GM18867 (cell line): ENCODE measurements at regions not wholly inside any gene's neighbourhood (a gene's known extent, or its start where the extent isn't known, plus 50 kb on each side); places are given as distances from the start of the nearest gene placed in this dataset.

Source experiments
- ATAC-seq: cut with Tn5 transposase; IDR thresholded peaks from one replicate; pipeline ENCODE4 v1.9.1; 2021; ENCODE audit warnings: mild to moderate bottlenecking, moderate library complexity; ENCODE audit not compliant: unreplicated experiment

DNA sequence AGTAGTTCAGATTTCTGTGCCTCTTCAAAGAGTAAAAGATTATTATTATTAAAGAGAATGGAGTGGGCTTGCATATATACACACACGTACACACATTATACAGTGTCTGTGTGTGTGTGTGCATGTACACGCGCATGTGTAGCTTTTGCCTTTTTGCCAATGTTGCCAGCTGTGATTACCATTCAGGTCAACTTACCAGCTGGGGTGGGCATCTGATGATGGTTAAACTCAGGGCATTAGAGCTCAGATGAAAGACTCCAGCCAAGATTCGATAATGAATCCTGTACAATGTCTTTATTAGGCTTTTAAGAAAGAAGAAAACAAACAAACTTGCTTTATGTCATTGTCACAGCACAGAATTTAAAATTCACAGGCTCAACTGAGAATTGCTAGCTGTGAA is 296.5 kb upstream of the DMAC1 start:
- ATAC-seq: no peak

DNA sequence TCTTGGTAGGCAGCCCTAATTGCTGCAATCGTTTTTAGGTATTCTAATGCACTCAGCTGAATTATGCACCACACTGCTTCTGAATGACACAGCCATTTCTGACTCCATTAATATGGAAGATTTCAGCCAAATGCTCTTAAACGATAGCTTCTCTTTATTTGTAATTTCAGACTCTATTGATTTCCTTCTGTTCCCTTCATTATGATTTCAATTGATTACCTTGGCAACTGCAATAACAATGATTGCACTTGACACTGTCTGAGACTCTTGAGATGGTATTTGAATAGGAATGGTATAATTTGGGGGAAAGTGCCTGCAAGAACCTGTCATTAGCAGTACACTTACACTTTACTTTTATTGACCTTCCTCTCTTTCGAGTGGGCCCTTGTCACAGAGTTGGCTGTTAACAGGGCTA is 296.1 kb upstream of the DMAC1 start:
- no peak for ATAC-seq

DNA sequence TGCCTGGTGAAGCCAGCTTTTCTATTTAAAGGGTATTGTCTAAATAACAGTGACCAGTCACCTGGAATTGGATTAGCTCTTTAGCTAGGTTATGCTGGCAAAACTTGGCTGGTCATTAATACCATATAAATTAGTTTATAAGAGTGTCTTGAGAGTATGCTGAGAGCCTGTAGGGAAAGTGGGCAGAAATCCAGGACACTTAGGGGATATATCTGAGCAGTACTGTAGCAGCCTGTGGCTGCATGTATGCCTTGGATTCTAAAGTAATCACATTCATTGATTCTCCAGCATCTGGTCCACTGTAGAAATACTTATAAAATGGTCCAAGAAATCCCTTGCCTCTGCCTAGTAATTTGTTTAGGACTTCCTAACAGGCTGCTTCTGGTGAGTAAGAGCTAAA is 288.9 kb upstream of the DMAC1 start:
- no peak for ATAC-seq

DNA sequence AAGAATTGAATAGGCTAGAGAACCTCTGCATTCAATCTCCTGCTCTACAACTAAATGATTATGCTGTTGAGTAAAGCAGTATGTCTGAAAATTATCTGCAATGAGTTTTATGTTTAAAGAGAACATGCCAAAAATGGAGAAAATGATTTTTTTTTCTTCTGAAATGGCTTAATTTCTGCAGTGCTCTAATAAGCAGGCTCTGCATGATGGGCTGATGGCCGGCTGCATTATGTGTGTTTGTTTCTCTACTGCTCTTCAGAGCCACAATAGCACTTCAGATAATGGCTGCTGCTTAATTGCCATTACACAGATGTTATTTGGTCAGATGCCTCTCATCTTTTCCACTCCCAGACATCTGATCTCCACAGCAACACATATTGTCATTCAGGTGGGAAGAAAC is 286.4 kb upstream of the DMAC1 start:
- no peak for ATAC-seq

DNA sequence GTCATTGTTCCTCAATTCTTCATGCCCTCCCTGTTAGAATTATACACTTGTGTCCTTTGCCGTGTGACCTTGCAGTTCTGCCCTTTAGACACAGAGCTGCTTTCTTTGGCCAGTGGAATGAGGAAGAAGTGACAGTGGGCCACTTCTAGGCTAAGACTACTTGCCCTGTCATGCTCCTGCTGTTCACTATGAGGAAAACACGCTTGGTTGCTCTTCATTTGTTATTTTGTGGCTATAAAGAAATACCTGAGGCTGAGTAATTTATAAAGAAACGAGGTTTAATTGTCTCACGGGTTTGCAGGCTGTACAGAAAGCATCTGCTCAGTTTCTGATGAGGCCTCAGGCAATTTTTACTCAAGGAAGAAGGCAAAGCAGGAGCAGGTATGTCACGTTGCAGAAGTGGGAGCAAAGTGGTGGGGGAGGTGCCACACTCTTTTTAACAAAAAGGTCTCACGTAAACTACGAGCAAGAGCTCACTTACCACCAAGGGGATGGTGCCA is 279.1 kb upstream of the DMAC1 start:
- no peak for ATAC-seq

DNA sequence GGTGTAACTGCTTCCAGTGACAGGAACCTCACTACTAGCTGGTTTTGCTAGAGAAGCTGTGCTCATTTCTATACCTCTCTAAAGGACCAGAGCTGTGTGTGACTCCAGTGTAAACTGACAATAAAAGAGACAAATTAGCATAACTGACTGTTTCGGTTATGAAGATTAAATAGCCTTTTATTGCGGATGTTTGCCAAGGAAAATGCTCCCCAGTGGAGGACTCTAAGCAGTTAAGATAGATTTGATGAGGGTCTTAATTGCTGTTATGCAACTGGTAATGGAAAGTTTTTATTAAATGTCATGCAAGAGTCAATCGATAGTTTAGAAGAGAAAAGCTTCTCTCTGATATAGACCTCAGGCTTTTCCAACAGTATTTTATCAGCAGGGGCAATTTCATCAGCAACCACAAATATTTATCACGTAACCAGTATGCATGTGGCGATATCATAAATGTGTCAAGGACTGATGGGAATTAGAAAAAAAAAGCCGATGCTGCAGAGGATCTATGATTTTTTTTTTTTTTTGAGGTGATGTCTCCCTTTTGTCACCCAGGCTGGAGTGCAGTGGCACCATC is 275.2 kb upstream of the DMAC1 start:
- no peak for ATAC-seq

DNA sequence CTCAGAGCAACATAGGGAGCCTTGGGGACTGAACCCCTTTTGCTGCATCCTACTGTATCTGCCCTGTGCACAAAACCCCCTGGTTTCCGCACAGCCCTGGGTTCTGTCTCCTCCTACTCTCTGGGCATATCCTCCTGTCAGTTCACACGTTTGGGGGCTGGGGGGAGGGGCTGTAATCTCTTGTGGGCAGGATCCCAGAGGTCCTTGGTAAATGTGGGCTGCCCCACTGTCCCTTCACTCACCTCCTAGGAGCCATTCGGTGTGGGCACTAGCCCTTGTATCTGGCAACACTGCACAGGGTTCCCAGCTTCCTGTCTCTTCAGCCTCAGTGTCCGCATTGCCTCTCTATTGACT is 271.8 kb upstream of the DMAC1 start:
- ATAC-seq: no peak

DNA sequence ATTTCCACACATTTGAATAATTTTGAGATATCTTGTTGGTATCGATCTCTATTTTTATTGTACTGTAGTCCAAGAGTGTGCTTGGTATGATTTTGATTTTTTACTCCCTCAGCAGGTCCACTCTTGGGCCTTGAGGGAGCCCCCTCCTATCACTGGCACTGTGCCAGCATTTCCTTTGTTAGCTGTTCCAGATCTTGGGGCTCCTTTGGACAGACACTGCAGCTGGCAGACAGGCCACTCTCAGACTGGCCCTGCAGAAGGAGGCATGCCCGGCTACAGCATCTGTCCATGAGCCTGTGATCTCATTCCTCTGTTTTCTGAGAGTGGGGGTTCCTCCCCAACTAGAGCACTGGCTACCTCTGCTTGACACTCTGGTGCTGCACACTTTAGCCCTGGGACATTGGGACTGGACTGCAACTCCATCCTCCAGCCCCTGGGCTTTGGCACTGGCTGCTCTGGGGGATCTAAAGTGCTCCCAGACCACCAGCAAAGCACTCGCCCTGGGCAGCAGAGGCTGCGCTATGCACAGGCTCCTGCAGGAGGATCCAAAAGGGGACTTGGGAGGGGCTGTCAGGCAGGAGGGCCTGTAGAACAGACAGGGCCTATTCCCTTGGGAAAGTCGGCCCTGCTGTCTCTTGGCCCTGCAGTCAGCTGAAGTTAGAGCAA is 271.3 kb upstream of the DMAC1 start:
- no peak for ATAC-seq

DNA sequence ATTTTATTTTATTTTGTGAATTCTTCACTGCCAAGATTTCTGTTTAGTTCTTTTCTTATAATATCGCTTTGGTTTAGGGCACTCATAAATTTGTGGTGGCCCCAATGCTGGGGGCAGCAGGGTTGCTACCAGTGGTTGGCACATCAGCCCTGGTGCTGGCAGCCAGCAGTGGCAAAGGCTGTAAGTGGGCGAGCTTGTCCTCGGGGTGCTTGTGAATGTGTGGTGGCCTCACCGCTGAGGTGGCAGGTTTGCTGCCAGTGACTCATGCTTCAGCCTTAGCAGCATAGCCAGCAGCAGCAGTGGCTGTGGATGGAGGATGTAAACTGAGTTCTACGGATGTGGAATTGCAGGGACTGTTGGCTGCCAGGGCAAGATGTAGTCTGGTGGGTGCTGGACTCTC is 262.9 kb upstream of the DMAC1 start:
- no peak for ATAC-seq

DNA sequence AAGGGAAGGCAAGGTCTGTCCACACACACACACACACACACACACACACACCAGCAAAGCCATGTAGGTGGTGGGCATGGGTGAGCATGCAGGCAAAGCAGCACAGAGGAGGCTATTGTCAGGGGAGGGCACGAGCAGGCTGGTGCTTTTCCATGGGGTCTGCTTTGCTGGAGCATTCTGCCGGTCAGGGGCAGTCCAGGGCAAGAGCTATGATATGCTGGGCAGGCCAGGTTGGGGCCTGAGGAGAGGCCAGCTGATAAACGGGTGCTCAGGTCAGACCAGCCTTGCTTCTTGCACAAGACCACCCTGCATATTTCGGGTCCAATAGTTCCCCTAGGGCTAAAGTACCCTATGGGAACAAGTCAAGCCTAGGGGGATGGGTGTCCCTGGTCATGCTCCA is 253.9 kb upstream of the DMAC1 start:
- no peak for ATAC-seq

DNA sequence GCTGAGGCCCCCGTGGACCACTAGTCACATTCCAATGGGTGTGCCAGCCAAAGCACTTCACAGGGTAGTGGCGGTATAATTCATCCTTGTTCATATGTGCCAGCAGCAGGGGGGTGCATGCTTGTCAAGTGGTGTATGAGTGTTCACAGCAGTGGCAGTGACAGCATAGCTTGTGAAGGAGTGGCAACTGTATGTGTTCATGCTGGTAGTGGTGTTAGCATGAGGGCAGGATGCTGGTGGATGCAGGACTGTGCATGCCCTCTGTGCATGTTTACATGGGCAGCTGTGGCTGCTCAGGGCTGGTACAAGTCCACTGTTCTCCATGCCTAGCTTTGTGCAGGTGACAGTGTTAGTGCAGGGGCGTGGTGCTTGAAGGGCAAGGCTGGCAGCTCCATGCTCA is 253.4 kb upstream of the DMAC1 start:
- no peak for ATAC-seq

DNA sequence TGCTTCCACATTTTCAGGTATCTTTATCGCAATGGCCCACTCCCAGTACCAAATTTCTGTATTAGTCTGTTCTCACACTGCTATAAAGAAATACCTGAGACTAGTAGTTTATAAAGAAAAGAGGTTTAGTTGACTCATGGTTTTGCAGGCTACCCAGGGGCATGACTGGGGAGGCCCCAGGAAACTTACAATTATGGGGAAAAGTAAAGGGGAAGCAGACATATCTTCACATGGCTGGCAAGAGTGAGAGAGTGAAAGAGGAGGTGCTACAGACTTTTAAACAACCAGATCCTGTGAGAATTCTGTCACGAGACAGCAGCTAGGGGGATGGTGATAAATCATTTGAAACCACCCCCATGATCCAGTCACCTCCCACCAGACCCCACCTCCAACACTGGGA is 238.2 kb upstream of the DMAC1 start:
- ATAC-seq: no peak

DNA sequence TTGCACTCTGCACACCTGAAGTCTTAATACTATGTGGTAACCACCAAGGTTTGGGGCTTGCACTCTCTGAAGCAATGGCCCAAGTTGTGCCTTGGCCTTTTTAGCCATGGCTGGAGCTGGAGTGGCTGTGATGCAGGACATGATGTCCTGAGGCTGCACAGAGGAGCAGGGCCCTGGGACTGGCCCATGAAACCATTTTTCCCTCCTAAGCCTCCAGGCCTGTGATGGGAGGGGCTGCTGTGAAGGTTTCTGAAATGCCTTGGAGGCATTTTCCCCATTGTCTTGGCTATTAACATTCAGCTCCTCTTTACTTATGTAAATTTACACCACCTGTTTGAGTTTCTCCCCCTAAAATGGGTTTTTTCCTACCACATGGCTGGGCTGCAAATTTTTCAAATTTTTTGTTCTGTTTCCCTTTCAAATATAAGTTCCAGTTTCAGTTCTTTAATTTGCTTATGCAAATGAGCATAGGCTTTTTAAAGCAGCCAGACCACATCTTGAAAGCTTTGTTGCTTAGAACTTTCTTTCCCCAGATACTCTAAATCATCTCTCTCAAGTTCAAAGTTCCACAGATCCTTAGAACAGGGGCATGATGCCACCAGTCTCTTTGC is 237.4 kb upstream of the DMAC1 start:
- ATAC-seq: no peak

DNA sequence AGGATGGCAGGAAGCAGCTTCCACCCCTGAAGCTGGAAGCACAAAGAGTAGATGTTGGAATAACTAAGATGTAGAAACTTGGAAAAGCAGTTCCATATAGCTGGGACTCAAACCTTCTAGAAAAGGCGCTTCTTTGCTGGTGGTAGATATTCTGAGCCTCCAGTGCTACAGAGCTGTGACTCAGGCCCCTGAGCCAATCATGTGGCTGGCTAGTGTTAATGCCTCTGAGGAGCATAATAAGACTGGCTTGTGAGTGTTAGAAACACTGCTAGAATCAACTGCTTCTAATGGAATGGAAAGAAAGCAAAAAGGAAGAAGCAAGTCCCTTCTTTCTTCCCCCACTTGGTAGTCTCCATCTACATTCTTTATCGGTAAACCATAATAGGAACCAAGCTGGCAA is 234.2 kb upstream of the DMAC1 start:
- ATAC-seq: no peak

DNA sequence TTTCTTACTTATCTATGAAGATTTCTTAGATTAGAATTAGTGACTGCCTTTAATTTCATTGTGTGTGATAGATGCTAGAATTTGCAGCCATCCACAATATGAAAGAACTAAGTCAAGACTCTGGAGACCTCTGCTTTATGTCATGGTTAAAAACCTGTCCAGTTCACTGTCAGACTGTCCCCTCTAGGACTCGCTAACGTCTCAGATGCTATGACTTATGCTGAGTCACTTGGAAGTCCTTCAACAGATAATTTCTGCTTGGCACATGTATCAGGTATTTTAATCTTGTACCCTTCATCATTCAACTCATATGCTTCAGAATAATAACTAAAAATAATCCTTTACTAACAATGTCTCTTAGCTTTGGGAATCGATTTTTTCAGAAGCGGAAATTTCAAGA is 230.5 kb upstream of the DMAC1 start:
- ATAC-seq: no peak

DNA sequence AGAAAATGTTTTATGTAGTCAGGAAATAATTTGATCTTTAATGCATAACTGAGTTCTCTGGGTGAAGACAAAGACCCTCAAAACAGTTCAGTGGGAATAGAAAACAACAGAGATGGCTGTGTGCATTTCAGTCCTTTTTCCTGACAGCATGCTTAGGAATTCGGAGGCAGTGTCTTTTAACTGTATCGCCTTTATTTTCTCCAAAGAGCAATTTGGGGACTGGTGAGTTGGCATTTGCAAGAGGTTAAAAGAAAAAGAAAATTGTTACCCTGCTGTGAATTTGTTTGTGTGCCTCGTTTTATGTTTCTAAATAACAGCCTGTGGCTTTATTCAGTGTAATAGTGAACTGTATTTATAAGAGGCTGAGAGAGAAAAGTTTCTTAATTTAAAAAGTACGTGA is 227.8 kb upstream of the DMAC1 start:
- ATAC-seq: no peak

DNA sequence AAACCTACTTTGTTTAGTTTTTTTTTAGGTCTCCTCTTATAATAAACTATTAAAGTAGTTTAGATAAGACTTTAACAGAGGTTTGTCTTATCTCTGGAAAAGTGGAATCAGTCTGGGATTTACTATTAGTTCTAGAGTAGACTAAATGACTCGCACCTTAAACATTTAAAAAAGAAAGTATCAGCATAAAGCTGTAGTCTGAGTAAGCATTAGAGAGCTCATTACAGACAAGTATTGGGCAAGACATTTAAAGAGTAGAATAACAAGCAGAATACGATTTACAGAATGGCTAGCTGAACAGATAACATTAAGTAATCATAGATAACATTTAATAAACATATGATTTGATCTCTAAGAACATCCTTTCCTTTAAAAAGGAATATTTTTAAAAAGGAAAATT is 226.0 kb upstream of the DMAC1 start:
- no peak for ATAC-seq

DNA sequence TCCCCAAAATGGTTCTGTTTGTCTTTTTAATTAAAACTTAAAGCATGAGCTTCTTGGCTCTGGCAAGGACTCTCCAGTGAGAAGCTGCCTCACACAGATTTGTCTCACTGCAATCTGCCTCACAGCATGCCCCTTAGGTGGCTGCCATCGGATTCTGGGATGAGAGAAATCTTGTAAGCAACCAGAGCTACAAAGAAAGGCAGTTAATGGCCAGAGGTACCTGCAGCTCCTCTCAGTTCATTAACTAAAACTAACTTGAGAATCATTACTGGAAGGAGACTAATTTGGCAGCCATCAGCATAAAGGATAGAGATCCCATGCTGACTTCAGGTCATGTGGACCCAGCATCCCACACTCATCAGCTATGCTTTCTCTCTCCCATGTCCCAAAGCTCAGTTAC is 220.6 kb upstream of the DMAC1 start:
- no peak for ATAC-seq

DNA sequence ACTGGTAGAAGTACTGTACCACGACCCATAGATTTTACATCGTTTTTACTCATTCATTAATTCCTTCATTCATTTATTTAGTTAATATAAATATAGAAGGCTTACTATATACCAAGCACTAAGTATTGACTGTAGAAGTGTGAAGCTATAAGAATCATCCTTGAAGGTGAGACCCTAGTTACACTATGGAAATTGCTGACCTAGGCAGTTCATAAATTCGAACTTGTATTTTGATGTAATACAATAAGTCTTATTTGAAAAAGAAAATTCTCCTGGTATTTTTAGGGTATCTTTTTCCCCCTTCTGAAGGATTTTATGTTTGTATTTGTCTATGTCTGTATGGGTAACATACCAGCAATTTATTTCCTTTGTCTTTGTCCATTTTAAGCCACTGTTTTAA is 220.1 kb upstream of the DMAC1 start:
- ATAC-seq: no peak

DNA sequence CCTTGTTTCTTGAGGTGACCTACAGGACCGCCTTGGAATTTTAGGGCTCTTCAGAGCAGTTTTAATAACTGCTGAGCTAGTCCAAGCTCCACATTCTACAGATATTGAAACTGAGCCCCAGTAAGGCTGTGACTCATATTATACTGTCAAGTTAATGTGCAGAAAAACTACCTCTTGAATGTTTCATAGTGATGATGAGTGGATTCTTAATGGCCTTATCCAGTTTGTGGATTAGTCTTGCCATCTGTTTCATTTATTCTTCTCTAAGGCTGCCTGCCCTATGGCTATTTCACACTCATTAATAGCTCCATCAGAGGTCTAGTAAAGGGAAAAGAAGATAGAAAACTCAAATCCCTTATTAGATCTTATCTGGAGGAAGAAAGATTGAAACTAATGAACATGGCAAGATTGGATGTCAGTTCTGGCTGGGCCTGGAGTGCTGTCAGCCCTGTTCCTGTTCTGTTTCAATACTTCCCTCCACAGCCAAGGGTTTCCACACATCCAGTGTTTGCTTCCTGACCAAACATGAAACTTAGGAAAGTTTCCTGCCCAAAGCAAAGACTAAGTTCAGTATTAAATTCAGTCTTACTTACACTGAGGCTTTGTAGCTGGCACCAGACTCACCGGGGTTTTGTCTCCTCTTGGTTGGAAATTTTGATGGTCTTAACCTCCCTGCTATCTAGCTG is 215.6 kb upstream of the DMAC1 start:
- no peak for ATAC-seq

DNA sequence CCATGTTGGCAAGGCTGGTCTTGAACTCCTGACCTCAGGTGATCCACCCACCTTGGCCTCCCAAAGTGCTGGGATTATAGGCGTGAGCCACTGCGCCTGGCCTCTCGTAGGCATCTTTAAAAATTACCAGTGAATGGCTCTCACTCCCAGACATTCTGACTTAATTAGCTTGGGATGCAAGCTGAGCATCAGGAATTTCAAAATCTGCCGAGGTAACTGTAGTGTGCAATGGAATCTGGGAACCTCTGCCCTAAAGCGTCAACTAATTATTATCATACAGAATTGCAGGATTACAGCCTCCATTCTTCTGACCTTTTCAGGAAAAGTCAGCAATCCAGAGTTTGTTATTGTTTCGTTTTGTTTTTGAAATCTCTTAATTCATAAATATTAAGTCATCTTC is 213.4 kb upstream of the DMAC1 start:
- no peak for ATAC-seq

DNA sequence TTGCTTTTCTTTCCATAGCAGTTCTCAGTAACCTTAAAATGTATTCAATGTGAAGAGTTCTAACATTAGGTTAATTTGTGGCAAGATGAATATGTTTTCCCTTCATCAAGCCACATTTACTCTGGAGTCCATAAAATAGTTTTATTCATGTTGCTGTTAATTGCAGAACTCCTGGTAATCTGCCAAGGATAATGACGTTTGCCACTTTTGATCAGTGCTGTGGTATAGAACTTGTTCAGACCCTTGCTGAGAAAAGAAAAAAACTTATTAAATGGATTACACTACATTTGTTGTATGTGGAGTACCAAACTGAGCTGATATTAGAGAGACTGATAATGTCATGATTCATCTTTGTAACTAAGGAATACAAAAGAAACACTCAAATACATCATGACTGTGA is 212.4 kb upstream of the DMAC1 start:
- ATAC-seq: no peak
